HFFc6 (cell line): ENCODE measurements at regions not wholly inside any gene's neighbourhood (a gene's known extent, or its start where the extent isn't known, plus 50 kb on each side); places are given as distances from the start of the nearest gene placed in this dataset.
"Not testable (repeated sequence)": the region's sequence is repeated elsewhere in the genome, so short reads cannot be mapped to it uniquely, and the experiment has no call there.

ENCODE experiments used
- DNase-seq: peaks from one replicate; pipeline ENCODE4 v3.0.0-alpha.2; 2018
- H3K27ac Mint-ChIP-seq: 2 replicates; pipeline ENCODE4 v1.8.0; 2020; ENCODE audit warnings: mild to moderate bottlenecking, mixed read lengths
- H3K27me3 Mint-ChIP-seq: 2 replicates; pipeline ENCODE4 v1.8.0; 2021; ENCODE audit warnings: mild to moderate bottlenecking, moderate library complexity, mixed read lengths; ENCODE audit not compliant: insufficient read depth
- H3K36me3 Mint-ChIP-seq: 2 replicates; pipeline ENCODE4 v1.8.0; 2021; ENCODE audit warnings: low read depth, mixed read lengths
- H3K4me1 Mint-ChIP-seq: 2 replicates; pipeline ENCODE4 v1.8.0; 2020; ENCODE audit warnings: low read depth, mixed read lengths
- H3K4me3 Mint-ChIP-seq: 2 replicates; pipeline ENCODE4 v1.8.0; 2020; ENCODE audit warnings: mild to moderate bottlenecking, moderate library complexity, mixed read lengths
- H3K9me3 Mint-ChIP-seq: 2 replicates; pipeline ENCODE4 v1.8.0; 2020; ENCODE audit warnings: mild to moderate bottlenecking, mixed read lengths
- TF ChIP-seq, protein P1 (sequence below): fragments of 200-600 bp; sonication (generic); IDR thresholded peaks from 2 replicates; pipeline ENCODE4 v1.5.0; 2021; ENCODE audit warnings: antibody characterized with exemption, mild to moderate bottlenecking

DNA sequence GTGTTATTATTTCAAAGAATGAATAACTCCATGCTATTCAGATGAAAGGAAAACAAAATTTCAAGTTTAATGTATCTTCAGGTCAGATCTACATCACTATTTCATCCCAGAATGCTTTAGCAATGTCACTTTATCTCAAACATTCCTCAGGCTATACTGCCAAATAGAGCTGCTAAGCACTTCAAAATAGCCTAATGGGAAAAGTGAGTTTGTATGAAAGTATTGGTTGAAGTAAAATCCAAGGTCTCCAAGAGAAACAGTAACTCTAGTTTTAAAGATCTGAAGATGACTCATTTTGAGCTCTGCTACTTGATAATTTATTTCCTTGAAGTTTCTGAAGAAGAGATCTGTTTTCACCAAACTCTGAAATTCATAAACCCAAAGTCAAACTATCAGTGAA is 466.2 kb upstream of the FOXG1 start:
- peaks cover 3% of the 10 kb centered on the region; the same call in 1 of the 2 replicates for H3K36me3 Mint-ChIP-seq
- peaks cover 63% of the 10 kb centered on the region for H3K9me3 Mint-ChIP-seq
- no peak overlapping the region for H3K27ac Mint-ChIP-seq
- no peak overlapping the region for H3K4me3 Mint-ChIP-seq
- no peaks in the 10 kb centered on the region for H3K4me1 Mint-ChIP-seq
- DNase-seq, result no peak
- TF ChIP-seq, protein P1, sequence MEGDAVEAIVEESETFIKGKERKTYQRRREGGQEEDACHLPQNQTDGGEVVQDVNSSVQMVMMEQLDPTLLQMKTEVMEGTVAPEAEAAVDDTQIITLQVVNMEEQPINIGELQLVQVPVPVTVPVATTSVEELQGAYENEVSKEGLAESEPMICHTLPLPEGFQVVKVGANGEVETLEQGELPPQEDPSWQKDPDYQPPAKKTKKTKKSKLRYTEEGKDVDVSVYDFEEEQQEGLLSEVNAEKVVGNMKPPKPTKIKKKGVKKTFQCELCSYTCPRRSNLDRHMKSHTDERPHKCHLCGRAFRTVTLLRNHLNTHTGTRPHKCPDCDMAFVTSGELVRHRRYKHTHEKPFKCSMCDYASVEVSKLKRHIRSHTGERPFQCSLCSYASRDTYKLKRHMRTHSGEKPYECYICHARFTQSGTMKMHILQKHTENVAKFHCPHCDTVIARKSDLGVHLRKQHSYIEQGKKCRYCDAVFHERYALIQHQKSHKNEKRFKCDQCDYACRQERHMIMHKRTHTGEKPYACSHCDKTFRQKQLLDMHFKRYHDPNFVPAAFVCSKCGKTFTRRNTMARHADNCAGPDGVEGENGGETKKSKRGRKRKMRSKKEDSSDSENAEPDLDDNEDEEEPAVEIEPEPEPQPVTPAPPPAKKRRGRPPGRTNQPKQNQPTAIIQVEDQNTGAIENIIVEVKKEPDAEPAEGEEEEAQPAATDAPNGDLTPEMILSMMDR, result no peak
- H3K27me3 Mint-ChIP-seq, result no peaks in the 10 kb centered on the region

DNA sequence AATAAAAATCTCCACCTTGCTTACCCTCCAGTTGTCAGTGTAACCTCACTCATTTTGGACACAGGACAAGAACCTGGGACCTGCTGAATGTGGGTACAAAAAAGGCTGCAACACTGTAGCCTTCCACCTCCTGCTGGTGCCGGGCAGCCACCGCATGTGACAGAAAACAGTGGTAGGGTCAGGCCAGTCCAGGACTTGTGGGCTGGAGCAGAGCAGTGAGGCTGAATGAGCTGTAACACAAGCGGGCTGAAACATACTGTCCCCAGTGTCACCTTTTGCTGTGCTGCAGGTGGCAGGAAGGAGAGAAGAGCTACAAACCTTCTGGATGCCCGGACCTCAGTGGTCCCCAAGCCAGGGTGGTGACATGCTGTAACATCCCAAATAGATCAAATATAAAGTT is 465.4 kb upstream of the FOXG1 start:
- Mint-ChIP-seq H3K36me3 (peaks cover 3% of the 10 kb centered on the region; the same call in 1 of the 2 replicates), H3K4me3 (no peak overlapping the region), H3K27me3 (no peaks in the 10 kb centered on the region), H3K9me3 (peaks cover 57% of the 10 kb centered on the region), H3K4me1 (no peaks in the 10 kb centered on the region), H3K27ac (no peak overlapping the region)
- no peak for DNase-seq
- TF ChIP-seq, protein P1, result no peak

DNA sequence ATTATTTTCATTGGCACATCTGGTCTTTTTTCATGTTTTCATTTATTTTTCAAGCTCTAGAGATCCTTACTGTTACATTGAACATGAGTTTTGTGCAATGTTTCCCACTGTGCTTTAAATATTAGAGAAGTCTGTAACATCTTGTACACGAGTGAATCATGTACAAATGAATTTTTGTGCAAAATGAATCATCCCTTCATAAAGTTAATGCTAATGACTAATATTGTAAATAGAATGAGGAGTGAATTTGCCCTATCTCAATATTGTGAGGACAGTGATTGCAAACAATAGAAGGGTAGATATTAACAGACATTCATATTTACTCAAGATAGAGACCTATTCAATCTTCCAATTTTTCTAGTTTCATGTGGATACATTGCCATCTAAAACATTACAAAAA is 463.3 kb upstream of the FOXG1 start:
- Mint-ChIP-seq H3K27ac (no peak overlapping the region), H3K4me3 (no peak overlapping the region), H3K36me3 (0 out of 2 replicates have a peak, but pooled peaks cover 3% of the 10 kb centered on the region), H3K27me3 (no peaks in the 10 kb centered on the region), H3K4me1 (no peaks in the 10 kb centered on the region), H3K9me3 (peaks cover 53% of the 10 kb centered on the region)
- no peak for DNase-seq
- TF ChIP-seq, protein P1, result no peak

DNA sequence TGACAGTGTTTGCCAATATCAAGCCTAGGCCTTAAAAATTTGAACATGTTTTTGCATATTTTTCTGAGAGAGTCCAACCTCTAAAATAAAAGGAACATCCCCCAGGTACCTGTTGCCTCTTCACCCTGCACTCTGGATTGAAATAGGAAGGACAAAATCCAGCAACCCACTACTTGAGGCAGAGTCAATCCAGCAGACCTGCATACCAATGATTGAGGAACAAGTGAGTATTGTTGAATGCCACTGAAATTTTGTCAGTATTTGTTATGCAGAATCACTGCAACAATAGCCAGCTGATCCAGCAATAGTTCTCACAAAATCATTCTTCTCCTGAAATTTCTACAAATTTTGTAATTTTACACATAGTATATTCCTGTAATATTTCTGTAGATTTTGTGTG is 460.6 kb upstream of the FOXG1 start:
- DNase-seq, result no peak
- no peaks in the 10 kb centered on the region for H3K4me1 Mint-ChIP-seq
- no peak overlapping the region for H3K4me3 Mint-ChIP-seq
- peaks cover 47% of the 10 kb centered on the region for H3K9me3 Mint-ChIP-seq
- H3K27ac Mint-ChIP-seq, result no peak overlapping the region
- TF ChIP-seq, protein P1, result no peak
- H3K36me3 Mint-ChIP-seq, result 0 out of 2 replicates have a peak, but pooled peaks cover 3% of the 10 kb centered on the region
- no peaks in the 10 kb centered on the region for H3K27me3 Mint-ChIP-seq

DNA sequence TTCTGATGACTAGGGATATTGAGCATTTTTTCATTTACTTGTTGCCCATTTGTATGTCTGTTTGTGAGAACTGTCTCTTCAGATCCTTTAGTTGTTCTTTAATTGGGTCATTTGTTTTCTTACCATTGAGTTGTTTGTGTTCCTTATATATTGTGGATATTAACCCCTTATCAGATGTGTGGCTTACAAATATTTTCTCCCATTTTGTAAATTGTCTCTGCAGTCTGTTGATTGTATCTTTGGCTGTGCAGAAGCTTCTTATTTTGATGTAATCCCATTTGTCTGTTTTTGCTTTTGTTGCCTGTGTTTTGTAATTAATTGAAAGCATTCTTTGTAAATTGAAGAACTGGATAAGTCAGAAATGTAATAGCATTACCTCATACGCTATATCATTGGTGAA is 459.1 kb upstream of the FOXG1 start:
- H3K27me3 Mint-ChIP-seq, result no peaks in the 10 kb centered on the region
- TF ChIP-seq, protein P1, result no peak
- no peak overlapping the region for H3K27ac Mint-ChIP-seq
- H3K9me3 Mint-ChIP-seq, result peaks cover 45% of the 10 kb centered on the region
- H3K4me1 Mint-ChIP-seq, result no peaks in the 10 kb centered on the region
- H3K36me3 Mint-ChIP-seq, result 0 out of 2 replicates have a peak, but pooled peaks cover 3% of the 10 kb centered on the region
- no peak for DNase-seq
- H3K4me3 Mint-ChIP-seq, result no peak overlapping the region

DNA sequence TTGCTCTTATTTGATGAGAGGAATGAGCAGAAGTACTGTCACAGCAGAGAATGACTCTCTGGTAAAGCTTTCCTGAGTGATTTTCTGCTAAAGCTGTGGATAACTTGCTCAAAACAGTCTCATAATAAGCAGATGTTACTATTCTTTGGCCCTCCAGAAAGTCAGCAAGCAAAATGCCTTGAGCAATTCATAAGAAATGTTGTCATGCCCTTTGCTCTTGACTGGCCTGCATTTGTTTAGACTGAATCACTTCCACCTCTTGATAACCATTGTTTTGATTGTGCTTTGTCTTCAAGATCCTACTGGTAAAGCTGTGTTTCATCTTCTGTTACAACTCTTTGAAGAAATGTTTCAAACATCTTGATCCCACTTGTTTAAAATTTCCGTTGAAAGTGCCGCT is 457.9 kb upstream of the FOXG1 start:
- Mint-ChIP-seq H3K27ac (no peak overlapping the region), H3K36me3 (no peaks in the 10 kb centered on the region), H3K4me3 (no peak overlapping the region), H3K4me1 (no peaks in the 10 kb centered on the region), H3K27me3 (no peaks in the 10 kb centered on the region), H3K9me3 (peaks cover 37% of the 10 kb centered on the region)
- no peak for DNase-seq
- TF ChIP-seq, protein P1, result no peak

DNA sequence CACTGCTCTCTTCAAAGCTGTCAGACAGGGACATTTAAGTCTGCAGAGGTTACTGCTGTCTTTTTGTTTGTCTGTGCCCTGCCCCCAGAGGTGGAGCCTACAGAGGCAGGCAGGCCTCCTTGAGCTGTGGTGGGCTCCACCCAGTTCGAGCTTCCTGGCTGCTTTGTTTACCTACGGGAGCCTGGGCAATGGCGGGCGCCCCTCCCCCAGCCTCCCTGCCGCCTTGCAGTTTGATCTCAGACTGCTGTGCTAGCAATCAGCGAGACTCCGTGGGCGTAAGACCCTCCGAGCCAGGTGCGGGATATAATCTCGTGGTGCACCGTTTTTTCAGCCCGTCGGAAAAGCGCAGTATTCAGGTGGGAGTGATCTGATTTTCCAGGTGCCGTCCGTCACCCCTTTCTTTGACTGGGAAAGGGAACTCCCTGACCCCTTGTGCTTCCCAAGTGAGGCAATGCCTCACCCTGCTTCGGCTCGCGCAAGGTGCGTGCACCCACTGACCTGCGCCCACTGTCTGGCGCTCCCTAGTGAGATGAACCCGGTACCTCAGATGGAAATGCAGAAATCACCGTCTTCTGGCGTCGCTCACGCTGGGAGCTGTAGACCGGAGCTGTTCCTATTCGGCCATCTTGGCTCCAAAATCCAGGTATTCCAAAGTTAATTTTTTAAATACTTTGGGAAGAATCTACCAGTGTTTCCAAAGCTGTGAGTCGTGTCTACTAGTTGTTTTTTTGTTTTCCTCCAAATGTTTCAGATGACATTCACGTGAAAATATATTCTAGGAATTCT is 448.5 kb upstream of the FOXG1 start:
- H3K27ac Mint-ChIP-seq, H3K4me3 Mint-ChIP-seq, H3K4me1 Mint-ChIP-seq, H3K27me3 Mint-ChIP-seq, H3K36me3 Mint-ChIP-seq, DNase-seq: not testable (repeated sequence)
- H3K9me3 Mint-ChIP-seq, result peaks cover 19% of the 10 kb centered on the region
